ENCODE measurements at regions not wholly inside any gene's neighbourhood (a gene's known extent, or its start where the extent isn't known, plus 50 kb on each side); places are given as distances from the start of the nearest gene placed in this dataset.

- TF ChIP-seq, protein P1, sequence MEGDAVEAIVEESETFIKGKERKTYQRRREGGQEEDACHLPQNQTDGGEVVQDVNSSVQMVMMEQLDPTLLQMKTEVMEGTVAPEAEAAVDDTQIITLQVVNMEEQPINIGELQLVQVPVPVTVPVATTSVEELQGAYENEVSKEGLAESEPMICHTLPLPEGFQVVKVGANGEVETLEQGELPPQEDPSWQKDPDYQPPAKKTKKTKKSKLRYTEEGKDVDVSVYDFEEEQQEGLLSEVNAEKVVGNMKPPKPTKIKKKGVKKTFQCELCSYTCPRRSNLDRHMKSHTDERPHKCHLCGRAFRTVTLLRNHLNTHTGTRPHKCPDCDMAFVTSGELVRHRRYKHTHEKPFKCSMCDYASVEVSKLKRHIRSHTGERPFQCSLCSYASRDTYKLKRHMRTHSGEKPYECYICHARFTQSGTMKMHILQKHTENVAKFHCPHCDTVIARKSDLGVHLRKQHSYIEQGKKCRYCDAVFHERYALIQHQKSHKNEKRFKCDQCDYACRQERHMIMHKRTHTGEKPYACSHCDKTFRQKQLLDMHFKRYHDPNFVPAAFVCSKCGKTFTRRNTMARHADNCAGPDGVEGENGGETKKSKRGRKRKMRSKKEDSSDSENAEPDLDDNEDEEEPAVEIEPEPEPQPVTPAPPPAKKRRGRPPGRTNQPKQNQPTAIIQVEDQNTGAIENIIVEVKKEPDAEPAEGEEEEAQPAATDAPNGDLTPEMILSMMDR (conservative IDR thresholded peaks at IDR 0.05; ENCODE audit: low read depth in 2 of 2): no peak
- no peak for TF ChIP-seq JUNB (IDR thresholded peaks at IDR 0.05; ENCODE audit: unreplicated experiment)
- TF ChIP-seq NANOG (IDR thresholded peaks at IDR 0.05; ENCODE audit: borderline replicate concordance): no peak
These were observed 73.1 kb upstream of the TNP1 start (continued) for GRCh38 chr2:216932863-216933548.

DNA sequence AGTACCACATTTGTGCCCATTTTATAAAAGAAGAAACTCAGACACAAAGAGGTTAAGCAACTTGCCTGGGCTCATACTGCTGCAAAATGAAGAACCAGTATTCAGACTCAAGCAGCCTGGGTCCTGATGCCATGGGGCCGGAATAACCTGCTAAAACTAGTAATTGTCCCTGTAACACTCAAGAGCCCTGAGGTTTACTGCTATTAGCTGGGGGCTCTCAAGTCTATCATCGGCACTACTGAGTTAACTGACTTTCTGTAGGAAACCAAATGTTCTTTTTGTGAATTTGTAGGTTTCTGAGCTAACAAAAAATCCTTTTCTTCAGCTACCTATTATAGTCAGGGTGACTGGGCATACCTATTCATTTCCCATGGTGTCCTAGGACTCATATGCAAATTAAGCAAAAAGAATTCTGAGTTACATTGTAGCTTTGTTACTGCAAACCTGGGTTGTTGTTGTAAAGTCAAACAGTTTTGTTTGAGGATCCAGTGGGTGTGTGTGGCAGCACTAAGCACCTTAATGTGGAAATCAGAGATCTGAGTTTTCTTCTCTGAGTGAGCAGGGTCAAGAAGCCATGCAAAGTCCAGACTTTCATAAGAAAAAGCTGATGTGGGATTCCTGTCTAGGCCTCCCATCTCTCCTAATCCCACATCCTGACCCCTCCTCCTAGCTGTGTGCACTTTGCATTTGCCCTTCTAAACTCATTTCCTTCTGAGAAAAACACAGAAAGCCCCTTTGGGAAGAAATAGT lies 72.4 kb upstream of the TNP1 start:
- H3K27ac Mint-ChIP-seq: no peak overlapping the region
- peaks cover 6% of the 10 kb centered on the region; the same call in 1 of the 3 replicates for H3K9me3 Mint-ChIP-seq
- Histone ChIP-seq H3K9me2 (ENCODE audit: insufficient read depth) (peaks cover 9% of the 10 kb centered on the region; the same call in 1 of the 2 replicates), H3K79me2 (replicated peaks; ENCODE audit: insufficient read depth) (no peaks in the 10 kb centered on the region), H3K27me3 (ENCODE audit: insufficient read depth) (no peaks in the 10 kb centered on the region), H4K20me1 (replicated peaks; ENCODE audit: insufficient read depth) (no peaks in the 10 kb centered on the region), H2AFZ (0 out of 2 replicates have a peak overlapping the region, but pooled peaks have one; percentile 4), H3K4me1 (ENCODE audit: insufficient read depth) (no peaks in the 10 kb centered on the region), H3K4me2 (no peak overlapping the region), H3F3A (replicated peaks; ENCODE audit: low read depth) (no peaks in the 10 kb centered on the region), H3K36me3 (ENCODE audit: insufficient read depth) (no peaks in the 10 kb centered on the region), H3K27ac (ENCODE audit: low read depth) (no peak overlapping the region), H3K4me3 (no peak overlapping the region)
- no peaks in the 10 kb centered on the region for H3K36me3 Mint-ChIP-seq (ENCODE audit: low read depth)
- TF ChIP-seq ZNF114 (CRISPR knock-in tag; IDR thresholded peaks at IDR 0.05): no peak
- TF ChIP-seq ZNF331 (CRISPR knock-in tag; IDR thresholded peaks at IDR 0.05; ENCODE audit: low read depth): no peak
- TF ChIP-seq EZH2 (IDR thresholded peaks at IDR 0.05; ENCODE audit: low read depth, unreplicated experiment): no peak
- no peak for TF ChIP-seq CREB1 (CRISPR knock-in tag; IDR thresholded peaks at IDR 0.05; ENCODE audit: low read depth)
- no peak for TF ChIP-seq JUNB (IDR thresholded peaks at IDR 0.05; ENCODE audit: unreplicated experiment)
- TF ChIP-seq, protein P2, sequence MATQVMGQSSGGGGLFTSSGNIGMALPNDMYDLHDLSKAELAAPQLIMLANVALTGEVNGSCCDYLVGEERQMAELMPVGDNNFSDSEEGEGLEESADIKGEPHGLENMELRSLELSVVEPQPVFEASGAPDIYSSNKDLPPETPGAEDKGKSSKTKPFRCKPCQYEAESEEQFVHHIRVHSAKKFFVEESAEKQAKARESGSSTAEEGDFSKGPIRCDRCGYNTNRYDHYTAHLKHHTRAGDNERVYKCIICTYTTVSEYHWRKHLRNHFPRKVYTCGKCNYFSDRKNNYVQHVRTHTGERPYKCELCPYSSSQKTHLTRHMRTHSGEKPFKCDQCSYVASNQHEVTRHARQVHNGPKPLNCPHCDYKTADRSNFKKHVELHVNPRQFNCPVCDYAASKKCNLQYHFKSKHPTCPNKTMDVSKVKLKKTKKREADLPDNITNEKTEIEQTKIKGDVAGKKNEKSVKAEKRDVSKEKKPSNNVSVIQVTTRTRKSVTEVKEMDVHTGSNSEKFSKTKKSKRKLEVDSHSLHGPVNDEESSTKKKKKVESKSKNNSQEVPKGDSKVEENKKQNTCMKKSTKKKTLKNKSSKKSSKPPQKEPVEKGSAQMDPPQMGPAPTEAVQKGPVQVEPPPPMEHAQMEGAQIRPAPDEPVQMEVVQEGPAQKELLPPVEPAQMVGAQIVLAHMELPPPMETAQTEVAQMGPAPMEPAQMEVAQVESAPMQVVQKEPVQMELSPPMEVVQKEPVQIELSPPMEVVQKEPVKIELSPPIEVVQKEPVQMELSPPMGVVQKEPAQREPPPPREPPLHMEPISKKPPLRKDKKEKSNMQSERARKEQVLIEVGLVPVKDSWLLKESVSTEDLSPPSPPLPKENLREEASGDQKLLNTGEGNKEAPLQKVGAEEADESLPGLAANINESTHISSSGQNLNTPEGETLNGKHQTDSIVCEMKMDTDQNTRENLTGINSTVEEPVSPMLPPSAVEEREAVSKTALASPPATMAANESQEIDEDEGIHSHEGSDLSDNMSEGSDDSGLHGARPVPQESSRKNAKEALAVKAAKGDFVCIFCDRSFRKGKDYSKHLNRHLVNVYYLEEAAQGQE (IDR thresholded peaks at IDR 0.05; ENCODE audit: unreplicated experiment): no peak
- TF ChIP-seq ETS1 (IDR thresholded peaks at IDR 0.05): no peak
- peak; percentile 60 for TF ChIP-seq POLR2AphosphoS5 (IDR thresholded peaks at IDR 0.05; ENCODE audit: low read depth)
- H3K27me3 Mint-ChIP-seq (ENCODE audit: insufficient read depth, low read depth, poor library complexity): peaks cover 2% of the 10 kb centered on the region
- peaks cover 7% of the 10 kb centered on the region; the same call in 2 of the 3 replicates for H3K4me1 Mint-ChIP-seq
- peak; percentile 73 for ATAC-seq
- peak; percentile 23 for DNase-seq (ENCODE audit: low spot score)
- no peak overlapping the region for H3K4me3 Mint-ChIP-seq
